ENCODE measurements at regions not wholly inside any gene's neighbourhood (a gene's known extent, or its start where the extent isn't known, plus 50 kb on each side); places are given as distances from the start of the nearest gene placed in this dataset.

DNA sequence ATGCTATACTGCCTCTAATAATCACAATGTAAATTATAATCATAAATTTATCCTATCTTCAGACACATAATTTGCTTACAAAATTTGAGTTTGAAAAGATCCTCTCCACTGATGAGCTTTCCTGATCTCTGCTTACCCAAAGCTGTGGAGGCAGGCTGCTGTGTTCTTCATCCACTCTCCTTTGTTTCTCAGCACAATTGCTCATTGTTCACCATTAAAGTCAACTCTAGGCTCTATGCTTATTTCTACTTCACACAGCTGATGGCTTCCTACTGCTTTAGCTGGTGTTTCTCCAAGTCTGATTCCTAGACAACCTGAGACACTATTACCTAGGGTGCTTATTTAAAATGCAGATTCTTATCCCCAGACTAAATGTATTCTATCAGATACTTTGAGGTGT, 319.7 kb downstream of the PCDH18 start:
- no peak for DNase-seq
- H3K36me3 Mint-ChIP-seq (ENCODE audit: low read depth) = no peaks in the 10 kb centered on the region
- no peaks in the 10 kb centered on the region for H3K4me1 Mint-ChIP-seq (ENCODE audit: low read depth)
- intact Hi-C loops (cut with micrococcal nuclease) = no loop called here
- H3K27me3 Mint-ChIP-seq (ENCODE audit: low read depth) = no peaks in the 10 kb centered on the region
- CTCF ChIA-PET = no interaction called here
- peaks cover 2% of the 10 kb centered on the region for H3K9me3 Mint-ChIP-seq
- H3K27ac Mint-ChIP-seq = no peak overlapping the region
- no peak overlapping the region for H3K4me3 Mint-ChIP-seq

DNA sequence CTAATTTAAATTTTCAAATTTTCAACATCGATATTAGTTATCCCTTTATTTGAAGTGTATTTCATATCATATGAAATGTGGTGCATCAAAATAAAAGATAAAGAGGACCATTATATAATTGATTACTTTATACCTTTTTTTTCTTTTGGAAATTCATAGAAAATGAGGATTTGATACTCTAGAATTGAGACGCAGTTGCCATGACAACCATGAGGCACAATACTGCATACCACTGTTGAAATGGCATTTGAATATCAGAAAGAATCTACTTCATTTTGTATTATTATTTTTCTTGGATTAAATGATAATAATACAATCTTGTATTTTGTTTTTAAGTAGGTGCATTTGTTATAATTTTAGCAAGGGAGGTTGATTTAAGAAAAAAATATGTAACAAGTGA, 323.1 kb downstream of the PCDH18 start:
- intact Hi-C loops (cut with micrococcal nuclease) = no loop called here
- no peaks in the 10 kb centered on the region for H3K4me1 Mint-ChIP-seq (ENCODE audit: low read depth)

DNA sequence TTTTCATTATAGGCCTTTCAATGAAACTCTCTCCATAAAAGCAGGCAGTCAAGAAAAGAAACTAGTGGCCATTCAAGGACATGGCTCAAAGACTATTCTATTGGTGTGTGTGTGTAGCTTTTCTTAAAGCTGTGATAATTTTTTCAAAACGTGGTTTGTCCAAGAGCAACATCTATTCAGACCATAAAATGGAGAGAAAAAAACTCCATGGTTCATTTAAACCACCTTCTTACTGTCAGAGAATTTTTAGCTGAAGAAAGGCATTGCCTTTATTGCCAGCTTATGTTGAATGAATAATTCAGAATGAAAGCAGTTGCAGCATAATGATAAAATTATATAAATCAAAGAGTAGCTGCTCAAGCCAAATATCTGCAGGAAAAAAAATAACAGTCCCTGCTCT, 325.5 kb downstream of the PCDH18 start:
- H3K4me1 Mint-ChIP-seq (ENCODE audit: low read depth) = no peaks in the 10 kb centered on the region
- no peak overlapping the region for H3K4me3 Mint-ChIP-seq
- intact Hi-C loops (cut with micrococcal nuclease) = no loop called here
- no peak for DNase-seq
- CTCF ChIA-PET = no interaction called here
- no peaks in the 10 kb centered on the region for H3K36me3 Mint-ChIP-seq (ENCODE audit: low read depth)
- H3K27ac Mint-ChIP-seq = no peak overlapping the region
- H3K9me3 Mint-ChIP-seq = no peaks in the 10 kb centered on the region
- no peaks in the 10 kb centered on the region for H3K27me3 Mint-ChIP-seq (ENCODE audit: low read depth)

More for the DNA sequence above, 323.1 kb downstream of the PCDH18 start:
- Mint-ChIP-seq H3K36me3 (ENCODE audit: low read depth) (no peaks in the 10 kb centered on the region), H3K4me3 (no peak overlapping the region), H3K27ac (no peak overlapping the region), H3K9me3 (peaks cover 2% of the 10 kb centered on the region), H3K27me3 (ENCODE audit: low read depth) (no peaks in the 10 kb centered on the region)
- CTCF ChIA-PET = no interaction called here
- no peak for DNase-seq

DNA sequence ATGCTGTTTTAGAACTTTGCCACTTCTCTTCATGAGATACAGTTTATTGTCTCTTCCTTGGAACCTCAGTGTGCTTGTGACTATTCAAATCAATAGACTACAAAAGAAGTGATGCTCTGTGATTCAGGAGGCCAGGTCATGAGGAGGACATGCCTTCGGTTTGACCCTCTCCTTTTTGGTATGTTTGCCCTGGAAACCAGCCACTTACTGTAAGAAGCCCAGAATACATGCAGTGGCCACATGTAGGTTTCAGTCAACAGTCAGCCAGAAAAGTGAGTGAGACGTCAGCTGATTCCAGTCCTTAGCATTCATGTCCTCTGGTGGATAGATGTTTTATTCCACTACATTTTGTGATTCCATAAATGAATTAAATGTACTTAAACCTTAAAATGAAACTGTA, 328.7 kb downstream of the PCDH18 start:
- no peaks in the 10 kb centered on the region for H3K36me3 Mint-ChIP-seq (ENCODE audit: low read depth)
- no peak overlapping the region for H3K4me3 Mint-ChIP-seq
- no peaks in the 10 kb centered on the region for H3K27me3 Mint-ChIP-seq (ENCODE audit: low read depth)
- H3K27ac Mint-ChIP-seq = no peak overlapping the region
- DNase-seq = no peak
- H3K9me3 Mint-ChIP-seq = no peaks in the 10 kb centered on the region
- intact Hi-C loops (cut with micrococcal nuclease) = no loop called here
- CTCF ChIA-PET = no interaction called here
- no peaks in the 10 kb centered on the region for H3K4me1 Mint-ChIP-seq (ENCODE audit: low read depth)

- no peak for DNase-seq
- Mint-ChIP-seq H3K27me3 (ENCODE audit: low read depth) (no peaks in the 10 kb centered on the region), H3K4me1 (ENCODE audit: low read depth) (no peaks in the 10 kb centered on the region), H3K4me3 (no peak overlapping the region), H3K9me3 (no peaks in the 10 kb centered on the region), H3K27ac (no peak overlapping the region), H3K36me3 (ENCODE audit: low read depth) (no peaks in the 10 kb centered on the region)
- intact Hi-C loops (cut with micrococcal nuclease) = no loop called here
- CTCF ChIA-PET = no interaction called here
Observed at GRCh38 chr4:137200322-137200721, 332.0 kb downstream of the PCDH18 start.

- Mint-ChIP-seq H3K27ac (no peak overlapping the region), H3K9me3 (no peaks in the 10 kb centered on the region), H3K36me3 (ENCODE audit: low read depth) (no peaks in the 10 kb centered on the region), H3K27me3 (ENCODE audit: low read depth) (no peaks in the 10 kb centered on the region), H3K4me1 (ENCODE audit: low read depth) (no peaks in the 10 kb centered on the region), H3K4me3 (no peak overlapping the region)
- no peak for DNase-seq
- intact Hi-C loops (cut with micrococcal nuclease) = no loop called here
- CTCF ChIA-PET = no interaction called here
Observed at GRCh38 chr4:137198791-137199190, 333.5 kb downstream of the PCDH18 start.

GRCh38 chr4:137194670-137195069, 337.6 kb downstream of the PCDH18 start:
- Mint-ChIP-seq H3K27ac (no peak overlapping the region), H3K4me3 (no peak overlapping the region), H3K36me3 (ENCODE audit: low read depth) (no peaks in the 10 kb centered on the region), H3K9me3 (peaks cover under 1% of the 10 kb centered on the region), H3K4me1 (ENCODE audit: low read depth) (no peaks in the 10 kb centered on the region), H3K27me3 (ENCODE audit: low read depth) (no peaks in the 10 kb centered on the region)
- CTCF ChIA-PET = no interaction called here
- DNase-seq = no peak
- intact Hi-C loops (cut with micrococcal nuclease) = no loop called here

DNA sequence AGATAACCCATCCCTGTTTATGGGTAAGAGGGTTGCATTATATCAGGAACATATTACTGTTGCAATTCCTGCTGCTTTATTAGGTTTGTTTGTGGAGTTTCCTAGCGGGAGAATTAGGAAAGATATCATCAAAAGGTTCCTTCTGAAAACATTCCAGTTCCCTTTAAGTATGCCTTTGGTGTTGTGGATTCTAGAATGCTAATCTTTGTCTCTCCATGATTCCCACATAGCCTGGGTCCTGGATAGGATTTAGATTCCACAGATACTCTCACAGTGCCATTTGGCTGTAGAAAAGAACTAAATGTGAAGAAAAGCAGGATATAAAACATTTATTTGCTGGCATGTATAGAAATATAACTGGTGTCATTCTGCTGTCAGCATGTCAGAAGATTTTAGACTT, 338.7 kb downstream of the PCDH18 start:
- Mint-ChIP-seq H3K4me1 (ENCODE audit: low read depth) (no peaks in the 10 kb centered on the region), H3K27ac (no peak overlapping the region), H3K4me3 (no peak overlapping the region), H3K9me3 (peaks cover 1% of the 10 kb centered on the region), H3K27me3 (ENCODE audit: low read depth) (no peaks in the 10 kb centered on the region), H3K36me3 (ENCODE audit: low read depth) (no peaks in the 10 kb centered on the region)
- CTCF ChIA-PET = no interaction called here
- intact Hi-C loops (cut with micrococcal nuclease) = no loop called here
- no peak for DNase-seq

GRCh38 chr4:137181293-137181899, 350.9 kb downstream of the PCDH18 start:
- H3K9me3 Mint-ChIP-seq = no peaks in the 10 kb centered on the region
- no peak overlapping the region for H3K4me3 Mint-ChIP-seq
- intact Hi-C loops (cut with micrococcal nuclease) = no loop called here

GRCh38 chr4:137180349-137180748, 351.9 kb downstream of the PCDH18 start:
- no peaks in the 10 kb centered on the region for H3K4me1 Mint-ChIP-seq (ENCODE audit: low read depth)
- intact Hi-C loops (cut with micrococcal nuclease) = no loop called here
- H3K36me3 Mint-ChIP-seq (ENCODE audit: low read depth) = no peaks in the 10 kb centered on the region
- no peak overlapping the region for H3K27ac Mint-ChIP-seq
- no peak for DNase-seq
- H3K27me3 Mint-ChIP-seq (ENCODE audit: low read depth) = no peaks in the 10 kb centered on the region
- H3K4me3 Mint-ChIP-seq = no peak overlapping the region
- H3K9me3 Mint-ChIP-seq = no peaks in the 10 kb centered on the region
- CTCF ChIA-PET = no interaction called here

More at GRCh38 chr4:137181293-137181899, 350.9 kb downstream of the PCDH18 start:
- CTCF ChIA-PET = no interaction called here
- H3K36me3 Mint-ChIP-seq (ENCODE audit: low read depth) = no peaks in the 10 kb centered on the region
- no peaks in the 10 kb centered on the region for H3K27me3 Mint-ChIP-seq (ENCODE audit: low read depth)
- H3K27ac Mint-ChIP-seq = no peak overlapping the region
- H3K4me1 Mint-ChIP-seq (ENCODE audit: low read depth) = no peaks in the 10 kb centered on the region
- no peak for DNase-seq

- Mint-ChIP-seq H3K4me3 (no peak overlapping the region), H3K36me3 (ENCODE audit: low read depth) (no peaks in the 10 kb centered on the region), H3K27me3 (ENCODE audit: low read depth) (no peaks in the 10 kb centered on the region), H3K27ac (no peak overlapping the region), H3K9me3 (no peaks in the 10 kb centered on the region), H3K4me1 (ENCODE audit: low read depth) (no peaks in the 10 kb centered on the region)
- intact Hi-C loops (cut with micrococcal nuclease) = no loop called here
- DNase-seq = no peak
- CTCF ChIA-PET = no interaction called here
Observed at GRCh38 chr4:137156807-137157206, 375.5 kb downstream of the PCDH18 start.

DNA sequence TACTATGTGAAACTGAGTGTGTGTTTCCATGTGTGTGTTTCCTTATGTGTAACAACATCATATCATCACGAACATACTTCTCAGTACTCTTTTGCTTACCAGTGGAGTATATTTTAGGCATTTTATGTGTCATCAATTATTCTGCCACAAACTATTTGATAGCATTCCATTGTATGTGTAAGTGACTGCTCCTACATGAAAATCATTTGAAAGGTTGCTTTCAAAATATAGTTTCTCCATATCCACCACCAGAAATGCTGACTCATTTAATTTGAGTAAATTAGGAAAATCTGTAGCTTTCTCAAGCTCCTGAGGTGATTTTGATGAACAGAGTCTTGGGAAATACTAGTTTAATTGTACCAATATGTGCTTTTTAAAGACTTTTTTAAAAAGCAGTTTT, 376.2 kb downstream of the PCDH18 start:
- no peak for DNase-seq
- Mint-ChIP-seq H3K27ac (no peak overlapping the region), H3K9me3 (no peaks in the 10 kb centered on the region), H3K4me3 (no peak overlapping the region), H3K27me3 (ENCODE audit: low read depth) (no peaks in the 10 kb centered on the region), H3K36me3 (ENCODE audit: low read depth) (no peaks in the 10 kb centered on the region), H3K4me1 (ENCODE audit: low read depth) (no peaks in the 10 kb centered on the region)
- intact Hi-C loops (cut with micrococcal nuclease) = no loop called here
- CTCF ChIA-PET = no interaction called here

- DNase-seq = no peak
- Mint-ChIP-seq H3K27ac (no peak overlapping the region), H3K4me3 (no peak overlapping the region), H3K4me1 (ENCODE audit: low read depth) (no peaks in the 10 kb centered on the region), H3K36me3 (ENCODE audit: low read depth) (no peaks in the 10 kb centered on the region), H3K9me3 (no peaks in the 10 kb centered on the region), H3K27me3 (ENCODE audit: low read depth) (no peaks in the 10 kb centered on the region)
- intact Hi-C loops (cut with micrococcal nuclease) = no loop called here
- CTCF ChIA-PET = no interaction called here
Observed at GRCh38 chr4:137131201-137131600, 401.1 kb downstream of the PCDH18 start.

GRCh38 chr4:137129845-137130244, 402.4 kb downstream of the PCDH18 start:
- H3K27me3 Mint-ChIP-seq (ENCODE audit: low read depth) = no peaks in the 10 kb centered on the region
- peaks cover 2% of the 10 kb centered on the region for H3K9me3 Mint-ChIP-seq
- intact Hi-C loops (cut with micrococcal nuclease) = no loop called here
- H3K36me3 Mint-ChIP-seq (ENCODE audit: low read depth) = no peaks in the 10 kb centered on the region
- CTCF ChIA-PET = no interaction called here
- H3K4me1 Mint-ChIP-seq (ENCODE audit: low read depth) = no peaks in the 10 kb centered on the region
- H3K27ac Mint-ChIP-seq = no peak overlapping the region
- DNase-seq = no peak
- H3K4me3 Mint-ChIP-seq = no peak overlapping the region
